ENCODE measurements at regions not wholly inside any gene's neighbourhood (a gene's known extent, or its start where the extent isn't known, plus 50 kb on each side); places are given as distances from the start of the nearest gene placed in this dataset. TPM values are rescaled to one million over a fixed set of nuclear protein-coding genes. Genes with fewer than 3 reads are reported as not detected.

GRCh38 chr18:62665188-62665587, 50.2 kb upstream of the PHLPP1 start:
- no peaks in the 10 kb centered on the region for H3K23me2 ChIP-seq (ENCODE audit: low read depth, low read length)
- 93% methylated on average over 4 of the region's 4 CpGs; no CpG with 5 or more reads in 1 of the 2 experiments for WGBS, 2 experiments (ENCODE audit: extremely low coverage in 1 of 2, insufficient coverage in 1 of 2, insufficient read length in 1 of 2, insufficient replicate concordance in 2 of 2, low coverage in 1 of 2, low lambda C conversion rate in 2 of 2, missing lambda C conversion rate in 1 of 2)
- no peak overlapping the region for H2AK5ac ChIP-seq (ENCODE audit: low read depth, low read length)
- no peak overlapping the region for H2BK5ac ChIP-seq (ENCODE audit: low read depth, low read length)
- H4K5ac ChIP-seq (ENCODE audit: insufficient read length, low read depth, low read length) = no peak overlapping the region
- no peak overlapping the region for H2AFZ ChIP-seq (ENCODE audit: low read length)
- no peak overlapping the region for H4K91ac ChIP-seq (replicated peaks; ENCODE audit: insufficient read length, low read length)
- no peak overlapping the region for H3K4me2 ChIP-seq (ENCODE audit: insufficient read depth in 1 of 2, low read depth in 2 of 2, low read length in 2 of 2)
- H4K20me1 ChIP-seq (replicated peaks in 1 of 2; ENCODE audit: control insufficient read depth in 1 of 2, insufficient read depth in 2 of 2, low read length in 2 of 2) = no peaks in the 10 kb centered on the region
- H2BK120ac ChIP-seq (replicated peaks; ENCODE audit: low read depth, low read length) = no peak overlapping the region
- H3K4me1 ChIP-seq (replicated peaks in 1 of 4; ENCODE audit: control insufficient read depth in 3 of 4, insufficient read depth in 4 of 4, low read length in 3 of 4) = no peaks in the 10 kb centered on the region
- no peak overlapping the region for H3K9ac ChIP-seq (replicated peaks in 1 of 4; ENCODE audit: extremely low read depth in 1 of 4, low read depth in 3 of 4, low read length in 3 of 4)
- no peak overlapping the region for H2BK20ac ChIP-seq (ENCODE audit: low read length)
- no peak overlapping the region for H3K14ac ChIP-seq (ENCODE audit: insufficient read length)
- POLR2A ChIA-PET (ENCODE audit: partially characterized antibody) = no interaction called here
- H3K36me3 ChIP-seq (ENCODE audit: control insufficient read depth in 2 of 4, insufficient read depth in 4 of 4, low read length in 3 of 4) = no peaks in the 10 kb centered on the region
- H3K4me3 ChIP-seq (ENCODE audit: extremely low read depth in 1 of 4, insufficient read depth in 2 of 4, low read depth in 3 of 4, low read length in 4 of 4) = no peak overlapping the region
- H3K27ac ChIP-seq (ENCODE audit: low read depth, low read length) = no peak overlapping the region
- H3K9me3 ChIP-seq (ENCODE audit: insufficient read depth in 2 of 2, low read depth in 1 of 2, low read length in 1 of 2) = no peaks in the 10 kb centered on the region
- TF ChIP-seq NRF1 (IDR thresholded peaks at IDR 0.05; ENCODE audit: low read depth, low read length) = no peak
- CTCF ChIA-PET (ENCODE audit: partially characterized antibody) = interaction anchor here (0.7 kb wide), 1 partner anchor 12 kb away, joined by 3 read pairs; no protein-coding TSS in a partner anchor
- H2BK15ac ChIP-seq (ENCODE audit: low read length) = no peak overlapping the region
- H3K4ac ChIP-seq (replicated peaks; ENCODE audit: insufficient read length, low read depth, low read length) = no peak overlapping the region
- no peak overlapping the region for H3K56ac ChIP-seq (replicated peaks; ENCODE audit: insufficient read length, low read depth, low read length)
- no peak overlapping the region for H4K8ac ChIP-seq (ENCODE audit: extremely low read depth, insufficient read depth, low read length)
- no peak overlapping the region for H2BK12ac ChIP-seq (ENCODE audit: low read depth, low read length)
- no peak for DNase-seq (ENCODE audit: low read depth in 1 of 2, low spot score in 2 of 2)
- no peaks in the 10 kb centered on the region for H3K79me1 ChIP-seq (ENCODE audit: low read depth, low read length)
- H3K23ac ChIP-seq (ENCODE audit: insufficient read length) = no peak overlapping the region
- no peak for FAIRE-seq
- H3K79me2 ChIP-seq (ENCODE audit: control insufficient read depth in 1 of 2, insufficient read depth in 2 of 2, low read length in 2 of 2) = no peaks in the 10 kb centered on the region
- no peak overlapping the region for H3K18ac ChIP-seq (ENCODE audit: extremely low read depth, low read length)
- no peaks in the 10 kb centered on the region for H3K27me3 ChIP-seq (replicated peaks in 1 of 4; ENCODE audit: control insufficient read depth in 3 of 4, extremely low read depth in 1 of 4, insufficient read depth in 3 of 4, low read length in 3 of 4)

Small RNA genes lying in the stretch of these regions (small RNA-seq; reads per million reads assigned to genes)
- gene RN7SL705P (ENCODE audit: insufficient read depth) = not detected

All from H1 (cell line).